BE2C (cell line): ENCODE measurements at regions not wholly inside any gene's neighbourhood (a gene's known extent, or its start where the extent isn't known, plus 50 kb on each side); places are given as distances from the start of the nearest gene placed in this dataset.

Source experiments
- DNase-seq: peaks from one replicate; pipeline ENCODE4 v3.0.0-alpha.2; 2020
- H3K27me3 ChIP-seq: fragments of 250-450 bp; sonication (Bioruptor Pico); 2 replicates; pipeline ENCODE4 v1.5.1; 2020; ENCODE audit warnings: mild to moderate bottlenecking
- H3K36me3 ChIP-seq: fragments of 250-450 bp; sonication (Bioruptor Pico); 2 replicates; pipeline ENCODE4 v1.5.1; 2020; ENCODE audit warnings: mild to moderate bottlenecking
- H3K4me1 ChIP-seq: fragments of 250-450 bp; sonication (Bioruptor Pico); 2 replicates; pipeline ENCODE4 v1.5.1; 2020
- H3K4me3 ChIP-seq: 2 replicates; pipeline ENCODE4 v1.5.1; 2011; ENCODE audit warnings: low read depth, low read length
- H3K9me3 ChIP-seq: fragments of 250-450 bp; sonication (Bioruptor Pico); 2 replicates; pipeline ENCODE4 v1.5.1; 2020
- TF ChIP-seq, protein P1 (sequence below): IDR thresholded peaks from 2 replicates; pipeline ENCODE4 v1.5.1; 2012; ENCODE audit warnings: mild to moderate bottlenecking, low read depth, low read length

DNA sequence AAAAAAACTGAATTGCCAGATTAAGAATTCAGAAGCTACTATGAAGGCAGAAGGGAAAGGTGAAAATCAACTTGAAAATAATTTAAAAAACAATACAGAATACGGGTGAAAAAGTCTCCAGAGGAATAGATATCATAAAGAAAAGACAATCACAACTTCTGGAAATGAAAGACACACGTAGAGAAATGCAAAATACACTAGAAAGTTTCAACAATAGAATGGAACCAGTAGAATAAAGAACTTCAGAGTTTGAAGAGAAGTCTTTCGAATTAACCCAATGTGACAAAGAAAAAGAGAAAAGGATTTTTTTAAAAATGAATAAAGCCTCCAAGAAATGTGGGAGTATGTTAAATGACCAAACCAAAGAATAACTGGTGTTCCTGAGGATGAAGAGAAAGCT, 263.8 kb upstream of the FAT3 start:
- Histone ChIP-seq H3K4me1 (no peaks in the 10 kb centered on the region), H3K9me3 (no peaks in the 10 kb centered on the region; the same call in 1 of the 2 replicates), H3K27me3 (no peaks in the 10 kb centered on the region), H3K36me3 (no peaks in the 10 kb centered on the region), H3K4me3 (no peak overlapping the region)
- no peak for DNase-seq
- TF ChIP-seq, protein P1, sequence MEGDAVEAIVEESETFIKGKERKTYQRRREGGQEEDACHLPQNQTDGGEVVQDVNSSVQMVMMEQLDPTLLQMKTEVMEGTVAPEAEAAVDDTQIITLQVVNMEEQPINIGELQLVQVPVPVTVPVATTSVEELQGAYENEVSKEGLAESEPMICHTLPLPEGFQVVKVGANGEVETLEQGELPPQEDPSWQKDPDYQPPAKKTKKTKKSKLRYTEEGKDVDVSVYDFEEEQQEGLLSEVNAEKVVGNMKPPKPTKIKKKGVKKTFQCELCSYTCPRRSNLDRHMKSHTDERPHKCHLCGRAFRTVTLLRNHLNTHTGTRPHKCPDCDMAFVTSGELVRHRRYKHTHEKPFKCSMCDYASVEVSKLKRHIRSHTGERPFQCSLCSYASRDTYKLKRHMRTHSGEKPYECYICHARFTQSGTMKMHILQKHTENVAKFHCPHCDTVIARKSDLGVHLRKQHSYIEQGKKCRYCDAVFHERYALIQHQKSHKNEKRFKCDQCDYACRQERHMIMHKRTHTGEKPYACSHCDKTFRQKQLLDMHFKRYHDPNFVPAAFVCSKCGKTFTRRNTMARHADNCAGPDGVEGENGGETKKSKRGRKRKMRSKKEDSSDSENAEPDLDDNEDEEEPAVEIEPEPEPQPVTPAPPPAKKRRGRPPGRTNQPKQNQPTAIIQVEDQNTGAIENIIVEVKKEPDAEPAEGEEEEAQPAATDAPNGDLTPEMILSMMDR: no peak

DNA sequence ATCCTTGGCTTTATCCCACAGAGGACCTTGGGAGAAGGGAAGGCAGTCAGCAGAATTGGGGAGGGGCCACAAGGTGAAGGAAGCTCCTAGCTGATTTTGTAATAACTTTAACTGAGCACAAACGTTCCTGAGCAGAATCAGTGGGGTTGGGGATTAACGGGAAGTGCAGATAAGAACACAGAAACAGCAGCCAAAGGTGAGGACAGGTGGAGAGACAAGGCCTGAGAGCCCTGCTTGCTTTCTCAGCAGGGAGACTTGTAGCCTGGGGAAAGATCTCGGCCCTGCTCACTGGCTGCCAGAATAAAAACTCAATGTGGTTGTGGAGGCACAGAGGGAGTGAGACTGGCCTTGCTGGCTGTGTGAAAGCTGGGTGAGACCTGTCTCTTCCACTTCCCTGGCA, 265.2 kb upstream of the FAT3 start:
- DNase-seq: no peak
- Histone ChIP-seq H3K4me1 (no peaks in the 10 kb centered on the region), H3K27me3 (no peaks in the 10 kb centered on the region), H3K9me3 (no peaks in the 10 kb centered on the region; the same call in 1 of the 2 replicates), H3K36me3 (no peaks in the 10 kb centered on the region), H3K4me3 (no peak overlapping the region)
- TF ChIP-seq, protein P1: no peak

DNA sequence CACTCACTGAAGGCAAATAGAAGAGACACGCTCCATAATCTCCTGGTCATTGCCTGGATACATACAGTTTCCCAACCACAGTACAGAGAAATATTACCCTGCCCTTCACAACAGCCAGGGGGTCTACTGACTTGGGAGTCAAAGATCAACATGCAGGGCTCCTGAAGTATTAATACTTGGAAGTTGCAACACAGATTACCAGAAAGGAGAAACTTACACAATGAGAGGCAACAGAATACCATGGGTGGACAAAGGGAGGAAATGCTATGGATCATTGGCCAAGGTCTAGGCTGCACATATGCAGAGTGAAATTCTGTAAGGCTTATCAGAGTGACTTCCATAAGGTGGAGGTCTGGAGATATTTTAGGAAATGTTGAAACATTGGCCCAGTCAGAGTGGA, 267.9 kb upstream of the FAT3 start:
- Histone ChIP-seq H3K4me1 (no peaks in the 10 kb centered on the region), H3K9me3 (no peaks in the 10 kb centered on the region; the same call in 1 of the 2 replicates), H3K27me3 (no peaks in the 10 kb centered on the region), H3K4me3 (no peak overlapping the region), H3K36me3 (no peaks in the 10 kb centered on the region)
- TF ChIP-seq, protein P1: no peak
- DNase-seq: no peak

DNA sequence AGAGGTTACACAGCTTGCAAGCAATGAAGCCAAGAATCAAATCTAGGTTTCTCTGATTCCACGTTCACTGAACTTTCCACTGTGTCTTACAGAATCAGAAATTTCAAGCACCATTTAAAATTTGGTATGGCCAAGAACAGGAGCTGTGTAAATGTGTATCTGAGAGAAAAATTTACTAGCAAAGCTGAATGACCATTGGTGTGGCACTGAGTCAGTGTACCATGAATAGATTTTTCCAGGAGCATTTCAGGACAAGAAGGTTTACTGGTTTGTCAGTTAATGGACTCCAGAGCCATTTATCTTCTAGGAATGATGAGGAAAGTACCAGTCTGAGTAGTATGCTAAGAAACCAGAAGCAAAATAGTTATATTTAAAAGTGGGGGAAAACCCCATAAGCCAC, 269.4 kb upstream of the FAT3 start:
- H3K27me3 ChIP-seq: no peaks in the 10 kb centered on the region
- no peak for DNase-seq
- no peaks in the 10 kb centered on the region for H3K9me3 ChIP-seq
- no peaks in the 10 kb centered on the region for H3K4me1 ChIP-seq
- H3K36me3 ChIP-seq: no peaks in the 10 kb centered on the region
- TF ChIP-seq, protein P1: no peak
- no peak overlapping the region for H3K4me3 ChIP-seq

DNA sequence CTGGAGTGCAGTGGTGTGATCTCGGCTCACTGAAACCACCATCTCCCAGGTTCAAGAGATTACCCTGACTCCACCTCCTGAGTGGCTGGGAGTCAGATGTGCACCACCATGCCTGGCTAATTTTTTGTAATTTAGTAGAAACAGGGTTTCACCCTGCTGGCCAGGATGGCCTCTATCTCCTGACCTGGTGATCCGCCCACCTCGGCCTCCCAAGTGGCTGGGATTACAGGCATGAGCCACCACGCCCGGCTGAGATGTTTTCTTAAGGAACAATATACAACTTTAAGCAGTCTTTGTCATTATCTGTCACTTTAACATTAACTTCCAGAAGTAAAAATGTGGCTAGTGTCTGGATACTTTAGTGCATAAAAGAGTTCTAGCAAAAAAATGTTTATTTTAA, 272.6 kb upstream of the FAT3 start:
- H3K9me3 ChIP-seq: no peaks in the 10 kb centered on the region
- no peak for DNase-seq
- no peak overlapping the region for H3K4me3 ChIP-seq
- H3K4me1 ChIP-seq: peaks cover 20% of the 10 kb centered on the region
- H3K27me3 ChIP-seq: no peaks in the 10 kb centered on the region
- TF ChIP-seq, protein P1: no peak
- no peaks in the 10 kb centered on the region for H3K36me3 ChIP-seq

DNA sequence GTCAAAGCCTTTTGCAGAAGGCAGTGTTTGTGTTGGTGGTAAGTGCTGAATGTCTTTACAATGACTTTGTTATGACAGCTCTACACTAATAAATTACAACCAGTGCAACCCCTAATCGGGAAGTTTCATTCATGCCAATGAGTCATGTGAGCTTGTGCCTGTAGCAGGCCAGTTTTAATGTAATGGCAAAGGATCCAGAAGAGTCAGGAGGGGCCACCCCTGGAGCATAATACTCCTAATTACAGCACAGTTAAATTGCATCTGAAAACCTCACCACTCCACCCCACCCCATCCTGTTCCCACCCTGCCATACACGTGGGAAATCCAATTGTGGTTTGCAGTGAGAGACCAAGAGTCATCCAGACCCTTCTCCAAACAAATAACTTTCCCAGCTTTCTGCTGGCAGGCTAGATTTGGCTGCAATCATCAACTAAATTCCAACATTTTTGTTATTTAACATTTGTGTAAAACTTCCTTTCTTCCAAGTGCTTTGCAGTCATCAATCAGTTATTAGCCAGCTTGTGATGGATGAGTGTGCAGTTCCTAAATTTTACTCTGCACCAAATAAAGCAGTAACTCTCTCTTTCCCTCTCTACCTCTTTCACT, 277.3 kb upstream of the FAT3 start:
- no peak overlapping the region for H3K4me3 ChIP-seq

More for the DNA sequence above, 277.3 kb upstream of the FAT3 start:
- H3K27me3 ChIP-seq: no peaks in the 10 kb centered on the region
- no peaks in the 10 kb centered on the region for H3K9me3 ChIP-seq
- H3K4me1 ChIP-seq: peaks cover 36% of the 10 kb centered on the region
- TF ChIP-seq, protein P1: no peak
- peak; percentile 32 for DNase-seq
- no peaks in the 10 kb centered on the region for H3K36me3 ChIP-seq
